LoVo (cell line): ENCODE measurements at regions not wholly inside any gene's neighbourhood (a gene's known extent, or its start where the extent isn't known, plus 50 kb on each side); places are given as distances from the start of the nearest gene placed in this dataset.
A peak's percentile ranks its signal among the peaks of the same experiment; 100 is the strongest.
"Not testable (repeated sequence)": the region's sequence is repeated elsewhere in the genome, so short reads cannot be mapped to it uniquely, and the experiment has no call there.

Source experiments
- DNase-seq: peaks from one replicate; pipeline ENCODE4 v3.0.0-alpha.2; 2016; ENCODE audit warnings: low spot score

DNA sequence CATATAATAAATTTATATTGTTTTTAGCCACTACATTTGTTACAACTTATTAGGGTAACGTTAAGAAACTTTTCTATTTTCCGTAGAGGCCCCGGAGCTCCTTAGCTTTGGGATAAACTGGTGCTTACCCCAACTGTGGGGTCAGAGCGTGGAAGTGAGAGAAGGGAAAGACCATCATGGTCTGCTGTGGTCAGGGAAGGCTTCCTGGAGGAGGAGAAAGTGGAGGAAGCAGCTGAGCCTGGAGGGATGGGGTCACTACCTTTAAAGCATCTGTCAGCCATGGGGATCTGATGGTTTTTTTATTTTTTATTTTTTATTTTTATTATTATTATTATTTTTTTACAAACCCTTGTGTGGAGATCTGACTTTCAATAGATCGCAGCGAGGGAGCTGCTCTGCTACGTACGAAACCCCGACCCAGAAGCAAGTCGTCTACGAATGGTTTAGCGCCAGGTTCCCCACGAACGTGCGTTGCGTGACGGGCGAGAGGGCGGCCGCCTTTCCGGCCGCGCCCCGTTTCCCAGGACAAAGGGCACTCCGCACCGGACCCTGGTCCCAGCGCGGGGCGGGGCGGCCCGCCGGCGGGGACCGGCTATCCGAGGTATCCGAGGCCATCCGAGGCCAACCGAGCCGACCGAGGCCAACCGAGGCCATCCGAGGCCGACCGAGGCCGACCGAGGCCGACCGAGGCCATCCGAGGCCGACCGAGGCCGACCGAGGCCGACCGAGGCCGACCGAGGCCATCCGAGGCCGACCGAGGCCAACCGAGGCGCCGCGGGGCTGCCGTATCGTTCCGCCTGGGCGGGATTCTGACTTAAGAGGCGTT is 1101.2 kb upstream of the TMEM132C start:
- peak; percentile 86 for DNase-seq

DNA sequence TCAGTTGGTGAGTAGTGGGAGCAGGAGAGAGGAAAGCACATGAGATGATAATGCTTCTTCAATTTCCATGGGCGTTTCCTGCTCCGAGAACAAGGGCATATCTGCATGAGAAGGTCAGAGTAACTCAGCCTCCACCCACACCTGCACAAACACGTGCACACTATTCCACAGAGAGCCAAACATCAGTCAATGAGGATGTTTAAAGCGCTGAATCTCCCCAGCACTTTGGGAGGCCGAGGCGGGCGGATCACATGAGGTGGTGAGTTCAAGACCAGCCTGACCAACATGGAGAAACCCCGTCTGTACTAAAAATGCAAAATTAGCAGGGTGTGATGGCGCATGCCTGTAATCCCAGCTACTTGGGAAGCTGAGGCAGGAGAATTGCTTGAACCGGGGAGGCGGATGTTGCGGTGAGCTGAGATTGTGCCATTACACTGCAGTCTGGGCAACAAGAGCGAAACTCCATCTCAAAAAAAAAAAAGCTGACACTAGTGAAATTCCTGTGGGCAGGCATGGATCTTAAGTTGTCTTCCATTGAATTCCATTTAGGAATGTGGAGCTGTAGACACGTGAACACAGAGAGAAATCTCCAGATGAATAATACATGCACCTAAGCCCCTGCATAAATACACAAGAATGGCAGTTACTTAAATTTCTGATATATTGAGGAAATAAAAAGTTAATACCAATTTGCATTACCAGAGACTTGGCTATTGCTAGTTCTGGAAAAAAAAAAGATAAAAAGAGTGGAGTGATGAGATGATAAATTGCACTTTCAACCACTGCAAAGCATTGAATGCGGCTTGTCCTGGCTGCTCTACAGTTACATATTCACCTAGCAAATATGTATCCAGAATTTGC is 1097.4 kb upstream of the TMEM132C start:
- no peak for DNase-seq

- no peak for DNase-seq
These were observed 1096.5 kb upstream of the TMEM132C start for GRCh38 chr12:127170226-127171180.

GRCh38 chr12:127172861-127173260 is 1094.1 kb upstream of the TMEM132C start:
- DNase-seq, result no peak

DNA sequence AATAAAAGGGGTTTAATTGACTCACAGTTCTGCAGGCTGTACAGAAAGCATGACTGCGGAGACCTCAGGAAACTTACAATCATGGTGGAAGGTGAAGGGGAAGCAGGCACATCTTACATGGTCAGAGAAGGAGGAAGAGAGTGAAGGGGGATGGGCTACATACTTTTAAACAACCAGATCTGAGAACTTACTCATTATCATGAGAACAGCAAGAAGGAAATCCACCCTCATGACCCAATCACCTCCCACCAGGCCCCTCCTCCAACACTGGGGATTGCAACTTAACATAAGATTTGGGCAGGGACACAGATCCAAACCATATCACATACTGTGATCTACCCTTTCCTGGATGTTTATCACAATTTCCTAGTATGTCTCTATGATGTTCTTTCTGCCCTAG is 1093.0 kb upstream of the TMEM132C start:
- DNase-seq, result not testable (repeated sequence)

DNA sequence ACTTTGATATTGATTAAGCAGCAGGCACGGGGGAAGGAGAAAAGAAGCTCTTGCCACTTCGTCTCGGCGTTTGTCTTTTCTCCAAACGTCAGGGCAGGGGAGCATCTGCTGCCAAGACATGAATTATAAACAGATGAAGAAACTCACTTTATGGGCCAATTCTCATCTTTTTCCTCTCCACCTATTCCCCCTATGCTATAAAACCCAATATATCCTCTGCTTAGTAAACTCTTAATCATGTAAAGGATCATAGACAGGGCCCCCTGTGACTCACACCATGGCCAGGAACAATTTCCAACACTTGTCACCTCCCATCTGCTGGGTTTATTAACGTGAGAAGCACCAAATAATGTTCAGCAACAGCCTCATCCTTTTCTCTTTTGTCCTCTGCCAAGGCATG is 1092.1 kb upstream of the TMEM132C start:
- no peak for DNase-seq

GRCh38 chr12:127175361-127175760 is 1091.6 kb upstream of the TMEM132C start:
- no peak for DNase-seq

GRCh38 chr12:127176804-127177203 is 1090.2 kb upstream of the TMEM132C start:
- DNase-seq, result no peak

DNA sequence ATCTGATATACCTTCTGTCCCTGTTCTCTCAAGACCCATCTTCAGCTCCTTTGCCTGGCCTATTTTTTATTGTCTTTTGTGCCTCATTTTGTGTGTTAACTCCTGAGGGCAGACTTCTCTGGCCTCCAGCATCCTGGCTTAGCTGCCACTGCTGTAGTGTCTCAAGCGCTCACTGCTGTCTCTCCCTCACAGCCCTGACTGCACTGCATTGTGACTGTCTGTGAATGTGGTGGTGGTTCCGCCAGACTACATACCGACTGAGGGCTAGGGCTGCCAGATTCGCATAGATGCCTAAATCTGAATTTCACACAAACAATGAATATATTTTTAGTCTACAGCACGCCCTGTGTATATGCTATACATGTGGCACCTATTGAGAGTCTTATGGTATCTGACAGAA is 1088.9 kb upstream of the TMEM132C start:
- no peak for DNase-seq

DNA sequence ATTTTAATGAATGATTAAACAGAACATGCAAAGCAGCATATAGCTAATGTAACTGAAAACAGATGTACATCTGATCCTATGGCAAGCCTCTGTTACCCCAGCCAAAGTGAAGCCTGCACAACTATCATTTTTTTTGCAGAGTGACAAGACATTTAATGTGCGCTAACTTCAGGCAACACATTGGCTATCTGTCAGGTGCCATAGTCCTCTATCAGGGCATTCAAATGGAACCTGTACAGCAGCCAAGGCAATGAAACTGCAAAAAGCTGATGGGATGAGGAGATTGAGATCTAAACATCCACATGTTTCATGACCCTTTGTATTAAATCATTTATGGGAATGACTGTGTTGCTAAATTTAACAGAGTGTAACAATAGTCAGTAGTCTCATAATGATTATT is 1088.5 kb upstream of the TMEM132C start:
- no peak for DNase-seq

- no peak for DNase-seq
These were observed 1087.8 kb upstream of the TMEM132C start for GRCh38 chr12:127179176-127179575.

DNA sequence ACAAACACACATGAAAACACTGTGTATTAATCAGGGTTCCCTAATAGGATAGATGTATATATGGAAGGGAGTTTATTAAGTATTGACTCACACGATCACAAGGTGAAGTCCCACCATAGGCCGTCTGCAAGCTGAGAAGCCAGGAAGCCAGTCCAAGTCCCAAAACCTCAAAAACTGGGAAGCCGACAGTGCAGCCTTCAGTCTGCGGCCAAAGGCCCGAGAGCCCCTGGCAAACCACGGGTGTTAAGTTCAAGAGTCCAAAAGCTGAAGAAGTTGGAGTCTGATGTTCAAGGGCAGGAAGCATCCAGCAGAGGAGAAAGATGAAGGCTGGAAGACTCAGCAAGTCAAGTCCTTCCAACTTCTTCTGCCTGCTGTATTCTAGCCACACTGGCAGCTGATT is 1085.0 kb upstream of the TMEM132C start:
- DNase-seq, result no peak

- no peak for DNase-seq
These were observed 1077.0 kb upstream of the TMEM132C start for GRCh38 chr12:127189992-127190391.

- no peak for DNase-seq
These were observed 1075.8 kb upstream of the TMEM132C start for GRCh38 chr12:127191129-127191528.

GRCh38 chr12:127192391-127192790 is 1074.6 kb upstream of the TMEM132C start:
- no peak for DNase-seq

DNA sequence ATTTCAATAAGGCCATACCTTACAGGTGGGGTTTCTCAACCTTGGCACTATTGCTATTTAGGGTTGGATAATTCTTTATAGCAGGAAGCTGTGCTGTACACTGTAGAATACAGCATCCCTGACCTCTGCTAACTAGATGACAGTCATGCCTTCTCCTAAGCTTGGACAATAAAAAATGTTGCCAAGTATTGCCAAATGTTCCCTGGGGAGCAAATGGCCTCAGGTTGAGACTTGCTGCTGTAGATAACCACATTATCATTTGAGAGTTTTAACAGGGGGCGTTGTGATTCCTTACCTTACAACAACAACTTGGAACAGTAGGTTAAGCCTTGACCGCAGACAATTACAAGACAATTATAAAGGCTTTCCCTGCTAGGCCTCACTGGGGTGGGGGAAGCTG is 1073.6 kb upstream of the TMEM132C start:
- no peak for DNase-seq

DNA sequence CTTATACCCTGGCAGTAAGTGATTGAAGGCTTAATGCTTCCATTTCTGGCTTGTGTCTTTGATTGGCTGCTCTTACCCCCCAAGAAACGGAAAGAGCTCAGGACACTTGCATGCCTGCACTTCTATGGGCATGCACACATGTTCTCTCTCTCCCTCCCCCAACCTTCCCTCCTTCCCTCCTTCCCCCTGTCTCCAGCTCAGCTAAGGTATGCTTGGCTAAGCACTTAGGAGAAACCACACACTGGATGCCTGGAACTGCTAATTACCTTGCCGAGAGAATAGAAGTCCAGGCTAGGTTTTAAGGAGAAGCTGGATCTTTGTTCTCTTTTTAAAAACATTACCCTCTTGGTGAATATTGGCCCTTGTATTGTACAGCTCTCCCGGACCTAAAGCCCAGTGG is 1072.8 kb upstream of the TMEM132C start:
- no peak for DNase-seq

GRCh38 chr12:127205781-127206555 is 1061.0 kb upstream of the TMEM132C start:
- DNase-seq, result no peak

- no peak for DNase-seq
These were observed 1057.7 kb upstream of the TMEM132C start for GRCh38 chr12:127209318-127209717.

GRCh38 chr12:127214186-127214585 is 1052.8 kb upstream of the TMEM132C start:
- no peak for DNase-seq

- DNase-seq, result no peak
These were observed 1044.0 kb upstream of the TMEM132C start for GRCh38 chr12:127223011-127223410.
